AG04450 (cell line): ENCODE measurements at regions not wholly inside any gene's neighbourhood (a gene's known extent, or its start where the extent isn't known, plus 50 kb on each side); places are given as distances from the start of the nearest gene placed in this dataset.

ENCODE experiments used
- CTCF ChIA-PET: fragments of 300-600, 350-600 bp; formaldehyde crosslinking; extraction: SDS; loops from one replicate; lab custom pipeline; 2022; ENCODE audit warnings: antibody characterized with exemption, inconsistent platforms; lab: Charles Lee
- POLR2A ChIA-PET: fragments of 350-600 bp; formaldehyde crosslinking; extraction: SDS; loops from one replicate; lab custom pipeline; 2021; ENCODE audit warnings: antibody characterized with exemption, inconsistent platforms; lab: Yijun Ruan, JAX
- DNase-seq: peaks from one replicate; pipeline ENCODE4 v3.0.0-alpha.2; 2011; ENCODE audit warnings: low read depth, low spot score
- H3K27ac ChIP-seq: one replicate; pipeline ENCODE4 v1.5.1; 2012; ENCODE audit warnings: low read depth, low read length, control low read depth
- H3K27me3 ChIP-seq: one replicate; pipeline ENCODE4 v1.6.0; 2012; ENCODE audit warnings: low read length; ENCODE audit not compliant: control insufficient read depth, insufficient read depth
- H3K4me3 ChIP-seq: 2 replicates; pipeline ENCODE4 v1.5.1; 2011; ENCODE audit warnings: mild to moderate bottlenecking, low read depth, low read length, control low read depth
- H3K9me3 ChIP-seq: 2 replicates; pipeline ENCODE4 v1.5.1; 2012; ENCODE audit warnings: low read length; ENCODE audit not compliant: control insufficient read depth, insufficient read depth
- CTCF ChIP-seq: IDR thresholded peaks from 2 replicates; pipeline ENCODE4 v1.5.1; 2011; ENCODE audit warnings: low read depth, low read length, control low read depth, inconsistent platforms

- CTCF ChIA-PET, result no interaction called here
- H3K27ac ChIP-seq, result no peak overlapping the region
- no peak for TF ChIP-seq CTCF
- no peak for DNase-seq
- POLR2A ChIA-PET, result no interaction called here
- H3K4me3 ChIP-seq, result no peak overlapping the region
- no peaks in the 10 kb centered on the region for H3K9me3 ChIP-seq
- no peaks in the 10 kb centered on the region for H3K27me3 ChIP-seq
Observed at GRCh38 chr3:17941766-17942165, 199.3 kb upstream of the TBC1D5 start.

GRCh38 chr3:17941152-17941551 is 198.7 kb upstream of the TBC1D5 start:
- TF ChIP-seq CTCF, result no peak
- Histone ChIP-seq H3K27ac (no peak overlapping the region), H3K27me3 (no peaks in the 10 kb centered on the region), H3K4me3 (no peak overlapping the region), H3K9me3 (no peaks in the 10 kb centered on the region)
- DNase-seq, result no peak
- ChIA-PET CTCF (no interaction called here), POLR2A (no interaction called here)

GRCh38 chr3:17939157-17939556 is 196.7 kb upstream of the TBC1D5 start:
- DNase-seq, result no peak
- no peaks in the 10 kb centered on the region for H3K9me3 ChIP-seq
- no peak overlapping the region for H3K4me3 ChIP-seq
- no peak overlapping the region for H3K27ac ChIP-seq
- no peaks in the 10 kb centered on the region for H3K27me3 ChIP-seq
- ChIA-PET CTCF (no interaction called here), POLR2A (no interaction called here)
- no peak for TF ChIP-seq CTCF

- ChIA-PET CTCF (no interaction called here), POLR2A (no interaction called here)
- DNase-seq, result no peak
- no peak overlapping the region for H3K4me3 ChIP-seq
- H3K27ac ChIP-seq, result no peak overlapping the region
- TF ChIP-seq CTCF, result no peak
- no peaks in the 10 kb centered on the region for H3K9me3 ChIP-seq
- no peaks in the 10 kb centered on the region for H3K27me3 ChIP-seq
Observed at GRCh38 chr3:17938313-17938712, 195.9 kb upstream of the TBC1D5 start.

- DNase-seq, result no peak
- Histone ChIP-seq H3K27me3 (no peaks in the 10 kb centered on the region), H3K4me3 (no peak overlapping the region), H3K9me3 (no peaks in the 10 kb centered on the region), H3K27ac (no peak overlapping the region)
- ChIA-PET POLR2A (no interaction called here), CTCF (no interaction called here)
- TF ChIP-seq CTCF, result no peak
Observed at GRCh38 chr3:17936736-17937480, 194.5 kb upstream of the TBC1D5 start.
